GM18498 (cell line): ENCODE measurements at regions not wholly inside any gene's neighbourhood (a gene's known extent, or its start where the extent isn't known, plus 50 kb on each side); places are given as distances from the start of the nearest gene placed in this dataset.
"Not testable (repeated sequence)": the region's sequence is repeated elsewhere in the genome, so short reads cannot be mapped to it uniquely, and the experiment has no call there.

ENCODE experiments used
- ATAC-seq: cut with Tn5 transposase; IDR thresholded peaks from one replicate; pipeline ENCODE4 v1.9.1; 2021; ENCODE audit warnings: mild to moderate bottlenecking, moderate library complexity; ENCODE audit not compliant: unreplicated experiment

DNA sequence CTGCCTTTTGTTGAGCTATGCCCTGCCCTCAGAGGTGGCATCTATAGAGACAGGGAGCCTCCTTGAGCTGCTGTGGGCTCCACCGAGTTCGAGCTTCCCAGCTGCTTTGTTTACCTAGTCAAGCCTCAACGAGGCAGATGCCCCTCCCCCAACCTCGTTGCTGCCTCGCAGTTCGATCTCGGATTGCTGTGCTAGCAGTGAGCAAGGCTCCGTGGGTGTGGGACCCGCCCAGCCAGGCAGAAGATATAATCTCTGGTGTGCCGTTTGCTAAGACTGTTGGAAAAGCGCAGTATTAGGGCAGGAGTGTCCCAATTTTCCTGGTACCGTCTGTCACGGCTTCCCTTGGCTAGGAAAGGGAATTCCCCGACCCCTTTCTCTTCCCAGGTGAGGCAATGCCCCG is 88.4 kb upstream of the CDK6 start:
- no peak for ATAC-seq

DNA sequence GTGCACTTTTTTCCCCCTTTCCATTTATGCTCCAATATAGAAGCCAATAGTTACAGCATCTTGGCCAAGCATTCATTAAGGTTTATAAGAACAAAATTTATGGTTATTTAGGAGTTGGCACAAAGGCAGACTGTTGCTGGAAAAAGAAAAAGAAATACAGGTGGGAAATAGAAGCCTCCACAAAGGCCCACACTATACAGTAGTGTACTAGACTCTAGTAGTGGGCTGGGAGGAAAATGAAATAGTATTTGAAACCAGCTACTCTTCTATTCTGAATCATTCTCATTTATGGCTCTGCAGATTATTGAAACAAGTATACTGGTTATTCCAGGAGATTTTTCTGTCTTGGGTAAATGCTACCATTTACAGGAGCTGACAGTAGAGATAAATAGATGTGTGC is 80.9 kb upstream of the CDK6 start:
- ATAC-seq: no peak

DNA sequence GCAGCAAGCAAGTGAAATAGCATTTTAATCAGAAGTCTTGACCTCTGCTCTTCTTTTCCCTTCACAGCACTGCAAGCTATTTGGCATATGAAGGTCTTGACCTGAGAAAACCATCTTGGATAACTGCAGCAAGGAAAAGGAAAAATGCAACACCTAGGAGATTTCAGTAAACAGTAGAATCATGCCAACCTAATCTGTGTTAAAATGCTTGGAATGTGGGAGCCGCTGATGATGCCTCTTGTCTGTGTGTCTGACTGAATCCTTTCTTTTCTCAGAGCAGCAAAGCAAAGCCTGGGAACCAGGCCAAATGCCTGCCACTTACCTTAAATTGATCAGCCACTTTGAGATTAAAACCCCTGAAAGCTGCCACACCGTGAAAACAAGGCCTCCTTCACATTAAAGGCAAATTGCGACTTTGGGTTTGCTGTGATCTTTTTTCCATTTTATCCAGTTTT is 80.4 kb upstream of the CDK6 start:
- ATAC-seq: no peak

DNA sequence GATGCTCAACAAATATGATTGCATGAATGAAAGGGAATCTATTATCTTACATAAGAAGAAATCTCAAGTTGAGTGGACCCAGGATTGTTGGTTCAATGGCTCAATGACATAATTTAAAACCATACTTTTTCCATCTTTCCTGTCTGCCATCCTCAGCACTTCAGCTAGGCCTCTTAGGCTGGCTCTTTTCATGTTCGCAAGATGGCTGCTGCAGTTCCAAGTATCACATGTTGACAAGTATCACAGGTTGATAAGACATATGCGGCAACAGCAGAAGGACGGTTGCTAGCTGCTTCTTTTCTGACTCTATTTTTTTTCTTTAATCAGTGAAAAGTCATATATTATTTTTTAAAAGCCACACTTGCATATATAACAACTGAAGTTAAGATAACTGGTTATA is 79.0 kb upstream of the CDK6 start:
- no peak for ATAC-seq

DNA sequence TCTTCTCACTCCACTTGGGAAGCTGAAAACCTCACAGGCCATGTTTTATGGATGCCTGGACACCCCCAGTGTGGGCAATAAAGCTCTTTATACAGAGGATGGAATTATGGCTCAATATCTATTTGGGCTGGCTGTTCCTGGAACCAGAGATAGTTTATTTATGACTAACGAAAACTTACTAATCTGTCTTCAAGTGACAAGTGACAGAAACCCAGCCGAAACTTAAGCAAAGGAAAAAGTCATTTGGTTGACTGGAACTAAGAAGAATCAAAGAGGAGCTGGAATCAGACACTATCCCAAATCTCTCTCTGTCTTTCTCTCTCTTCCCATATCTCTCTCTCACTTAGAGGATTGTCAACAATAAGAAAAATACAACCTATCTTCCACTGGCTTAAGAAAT is 78.3 kb upstream of the CDK6 start:
- ATAC-seq: no peak

DNA sequence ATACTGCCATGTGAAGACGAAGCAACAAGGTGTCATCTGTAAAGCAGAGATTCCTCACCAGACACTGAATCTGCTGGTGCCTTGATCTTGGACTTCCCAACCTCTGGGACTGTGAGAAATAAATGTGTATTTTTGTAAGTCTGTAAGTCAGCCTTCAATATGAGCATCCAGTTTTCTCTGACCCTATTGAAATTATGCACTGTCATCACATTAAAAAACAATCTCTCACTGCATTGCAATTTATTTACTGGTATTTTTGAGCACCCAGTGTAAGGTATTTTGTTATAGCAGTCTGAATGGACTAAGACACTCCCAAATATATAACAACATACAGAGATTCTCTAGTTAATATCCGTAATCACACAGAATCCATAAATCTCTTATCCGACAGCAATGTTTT is 77.5 kb upstream of the CDK6 start:
- no peak for ATAC-seq

DNA sequence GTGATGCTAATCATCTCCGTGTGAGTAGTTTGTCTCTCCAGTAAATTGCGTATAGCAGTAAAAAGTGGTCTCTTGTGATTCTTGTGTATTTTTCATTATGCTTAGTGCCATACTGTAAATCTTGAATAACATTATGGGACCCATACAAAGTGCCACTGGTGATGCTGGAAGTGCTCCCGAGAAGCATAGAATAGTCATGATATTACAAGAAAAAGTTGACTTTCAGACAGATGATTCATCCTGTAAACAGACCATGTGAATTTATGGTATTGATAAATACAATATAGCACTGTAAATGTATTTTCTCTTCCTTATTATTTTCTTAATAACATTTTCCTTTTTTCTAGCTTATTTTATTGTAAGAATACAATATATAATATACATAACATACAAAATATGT is 74.6 kb upstream of the CDK6 start:
- no peak for ATAC-seq

DNA sequence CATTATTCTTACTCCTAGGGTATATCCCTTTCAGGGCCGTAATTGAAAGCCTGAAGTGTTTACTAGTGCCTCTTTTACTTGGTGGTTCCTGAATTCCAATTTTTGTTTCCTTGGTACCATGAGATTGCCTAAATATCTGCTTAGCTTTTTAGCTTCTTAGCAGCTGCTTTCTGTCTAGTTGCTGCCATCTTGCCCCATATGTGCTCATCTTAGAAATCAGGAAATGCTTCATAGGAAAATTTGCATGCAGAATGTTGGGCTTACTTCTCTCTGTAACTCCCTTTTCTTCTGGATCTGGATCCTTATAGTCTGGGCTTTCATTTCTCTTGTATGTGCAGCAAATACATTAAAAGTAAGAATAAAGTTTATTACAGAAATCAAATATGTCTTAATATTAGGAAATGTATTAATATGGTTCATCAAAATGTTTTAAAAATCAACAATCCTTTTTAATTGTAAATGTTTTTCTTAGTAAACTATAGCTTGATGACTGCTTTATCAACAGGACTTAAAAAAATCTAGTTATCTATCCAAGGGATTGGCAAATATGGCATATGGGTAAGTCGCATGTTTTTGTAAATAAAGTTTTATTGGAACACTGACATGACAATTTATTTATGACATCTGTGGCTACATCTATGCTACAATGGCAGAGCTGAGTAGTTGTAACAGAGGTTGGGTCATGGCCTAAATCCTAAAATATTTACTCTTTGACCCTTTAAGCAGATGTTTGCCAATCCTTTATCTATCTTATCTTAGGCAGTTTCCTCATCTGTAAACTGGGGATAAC is 73.5 kb upstream of the CDK6 start:
- ATAC-seq: no peak

DNA sequence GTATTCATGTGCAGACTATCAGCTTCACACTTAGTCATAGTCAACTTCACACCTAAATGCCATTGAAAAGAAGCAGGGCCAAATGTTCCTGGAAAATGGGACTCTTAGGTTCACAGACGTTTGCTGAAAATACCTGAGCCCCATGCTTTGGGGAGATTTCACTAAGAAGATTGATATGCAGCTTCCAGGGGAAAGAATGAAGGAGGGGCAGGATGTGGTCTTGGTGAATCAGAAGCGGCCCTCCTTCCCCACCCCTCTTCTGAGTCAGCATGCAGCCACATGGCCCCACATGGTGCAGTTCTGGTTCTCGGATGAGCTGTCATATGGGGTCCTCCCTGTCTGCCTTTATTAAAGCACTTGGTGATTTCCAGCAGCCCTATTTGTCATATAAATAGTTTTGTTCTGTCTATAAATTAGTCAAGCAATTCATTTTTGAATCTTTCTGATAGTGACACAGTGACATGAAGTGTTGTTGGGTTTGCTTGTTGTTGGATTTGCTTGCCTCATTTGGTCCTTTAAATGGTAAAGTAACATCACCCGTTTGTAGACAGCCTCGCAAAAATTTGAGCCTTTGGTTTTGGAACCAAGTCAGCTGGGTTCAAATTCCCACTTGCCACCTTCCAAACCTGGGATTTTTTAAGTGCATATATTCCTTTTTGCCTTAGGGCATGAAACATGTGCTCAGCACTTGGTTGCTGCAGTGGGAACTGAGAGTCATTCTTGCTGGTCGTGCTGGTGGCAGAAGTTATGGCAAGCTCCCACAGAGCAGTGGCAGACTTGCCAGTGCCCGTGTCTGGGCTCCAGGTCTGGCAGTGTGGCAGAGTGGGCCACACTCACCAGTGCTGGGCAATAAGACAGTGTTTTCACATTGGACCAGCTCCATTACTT is 68.1 kb upstream of the CDK6 start:
- peak; percentile 99 for ATAC-seq

DNA sequence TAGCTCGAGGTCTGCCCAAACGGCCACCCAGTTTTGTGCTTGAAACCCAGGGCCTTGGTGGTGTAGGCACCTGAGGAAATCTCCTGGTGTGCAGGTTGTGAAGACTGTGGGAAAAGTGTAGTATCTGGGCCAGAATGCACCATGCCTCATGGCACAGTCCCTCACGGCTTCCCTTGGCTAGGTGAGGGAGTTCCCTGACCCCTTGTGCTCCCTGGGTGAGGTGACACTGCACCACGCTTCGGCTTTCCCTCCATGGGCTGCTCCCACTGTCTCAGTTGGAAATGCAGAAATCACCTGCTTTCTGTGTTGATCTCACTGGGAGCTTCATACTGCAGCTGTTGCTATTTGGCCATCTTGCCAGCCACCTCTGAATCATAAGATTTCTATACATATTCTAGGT is 62.4 kb upstream of the CDK6 start:
- no peak for ATAC-seq

DNA sequence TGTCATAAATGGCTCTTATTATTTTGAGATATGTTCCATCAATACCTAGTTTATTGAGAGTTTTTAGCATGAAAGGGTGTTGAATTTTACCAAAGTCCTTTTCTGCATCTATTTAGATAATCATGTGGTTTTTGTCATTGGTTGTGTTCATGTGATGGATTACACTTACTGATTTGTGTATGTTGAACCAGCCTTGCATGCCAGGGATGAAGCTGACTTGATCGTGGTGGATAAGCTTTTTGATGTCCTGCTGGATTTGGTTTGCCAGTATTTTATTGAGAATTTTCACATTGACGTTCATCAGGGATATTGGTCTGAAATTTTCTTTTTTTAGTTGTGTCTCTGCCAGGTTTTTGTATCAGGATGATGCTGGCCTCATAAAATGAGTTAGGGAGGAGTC is 58.5 kb upstream of the CDK6 start:
- ATAC-seq: not testable (repeated sequence)

DNA sequence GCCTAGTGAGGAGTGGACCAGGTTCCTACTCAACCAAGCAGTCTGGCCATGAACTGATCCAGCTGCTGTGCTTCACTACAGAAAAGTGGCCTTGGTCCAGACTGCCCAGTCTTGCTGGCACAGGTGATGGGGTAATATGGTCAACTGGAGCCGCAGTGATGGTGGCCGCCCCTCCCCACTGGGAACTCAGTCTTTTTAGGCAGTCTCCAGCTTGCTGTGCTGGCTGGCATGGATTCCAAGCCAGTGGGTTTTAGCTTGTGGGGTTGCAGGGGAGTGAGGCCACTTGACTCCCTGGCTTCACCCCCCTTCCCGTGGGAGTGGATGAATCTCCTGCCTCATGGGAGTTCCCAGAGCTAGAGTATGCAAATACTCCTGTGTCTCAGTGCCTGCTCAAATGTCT is 52.7 kb upstream of the CDK6 start:
- ATAC-seq: no peak
